HCT116 (cell line): ENCODE measurements at regions not wholly inside any gene's neighbourhood (a gene's known extent, or its start where the extent isn't known, plus 50 kb on each side); places are given as distances from the start of the nearest gene placed in this dataset.

Source experiments
- ATAC-seq: fragments of 200-7000 bp; cut with Tn5 transposase; 2 replicates; pipeline ENCODE4 v1.9.1; 2020; ENCODE audit warnings: mild to moderate bottlenecking, moderate library complexity
- BruUV-seq: library from RNA; stranded (reverse); fragments of 400-500 nt; replicated peaks from 2 replicates; lab custom pipeline; 2021; lab: Mats Ljungman, UMichigan
- CTCF ChIA-PET: fragments of 300-600 bp; sonication (Branson Sonifier 250); formaldehyde crosslinking; loops from one replicate; lab custom pipeline; 2021; ENCODE audit warnings: antibody characterized with exemption; lab: Charles Lee
- POLR2A ChIA-PET: fragments of 300-600, 350-600 bp; sonication (Branson Sonifier 250); formaldehyde crosslinking; loops from one replicate; lab custom pipeline; 2021; ENCODE audit warnings: antibody characterized with exemption; lab: Charles Lee
- RAD21 ChIA-PET, 2 experiments: fragments of 300-600 bp; sonication (Branson Sonifier 250); formaldehyde crosslinking; loops; one replicate each; lab custom pipeline; 2023; ENCODE audit warnings: low total read pairs in 2 of 2; ENCODE audit not compliant: uncharacterized antibody in 2 of 2, unreplicated experiment in 2 of 2, low non-redundant PET in 1 of 2; lab: Charles Lee
- DNase-seq: peaks from one replicate; pipeline ENCODE4 v3.0.0-alpha.2; 2010; ENCODE audit warnings: low read depth, low spot score
- H2AFZ ChIP-seq: fragments of 200-600 bp; shearing (Covaris generic), sonication (generic); 2 replicates; pipeline ENCODE4 v1.6.1; 2017; ENCODE audit warnings: low read depth, mixed run types, mixed read lengths, antibody characterized with exemption, low read length; ENCODE audit not compliant: poor library complexity, severe bottlenecking
- H3K27ac ChIP-seq: 2 replicates; pipeline ENCODE4 v1.5.1; 2012; ENCODE audit warnings: low read depth, low read length
- H3K27me3 ChIP-seq: fragments of 200-600 bp; sonication (generic); 2 replicates; pipeline ENCODE4 v1.6.1; 2016; ENCODE audit warnings: mixed run types, low read length, mixed read lengths; ENCODE audit not compliant: insufficient read depth
- H3K36me3 ChIP-seq, 2 experiments: fragments of 200-500 bp in 1 of 2; fragments of 200-600 bp in 1 of 2; sonication (Bioruptor generic) in 1 of 2; sonication (generic) in 1 of 2; 2 replicates each; pipeline versions ENCODE4 v1.5.1 to v1.6.1; 2014 to 2016; ENCODE audit warnings: low read length in 2 of 2, inconsistent platforms in 1 of 2, mixed read lengths in 1 of 2, mixed run types in 1 of 2; ENCODE audit not compliant: insufficient read depth in 2 of 2, control insufficient read depth in 1 of 2
- H3K4me1 ChIP-seq, 2 experiments: fragments of 200-600 bp in 1 of 2; sonication (generic) in 1 of 2; 2 replicates each; pipeline versions ENCODE4 v1.5.1 to v1.6.1; 2012 to 2017; ENCODE audit warnings: low read length in 2 of 2, inconsistent platforms in 1 of 2, mild to moderate bottlenecking in 1 of 2, mixed read lengths in 1 of 2, mixed run types in 1 of 2, moderate library complexity in 1 of 2; ENCODE audit not compliant: insufficient read depth in 2 of 2, control insufficient read depth in 1 of 2
- H3K4me2 ChIP-seq: fragments of 200-600 bp; sonication (generic); 2 replicates; pipeline ENCODE4 v1.6.1; 2017; ENCODE audit warnings: mixed run types, low read length, mixed read lengths
- H3K4me3 ChIP-seq, 2 experiments: fragments of 200-600 bp in 1 of 2; sonication (generic) in 1 of 2; replicated peaks in 1 of 2; 2 replicates each; pipeline ENCODE4 v1.5.1; 2011 to 2016; ENCODE audit warnings: low read length in 2 of 2, control low read depth in 1 of 2, low read depth in 1 of 2, mild to moderate bottlenecking in 1 of 2, mixed read lengths in 1 of 2, mixed run types in 1 of 2
- H3K79me2 ChIP-seq: fragments of 200-600 bp; sonication (generic); 2 replicates; pipeline ENCODE4 v1.6.1; 2017; ENCODE audit warnings: mild to moderate bottlenecking, mixed run types, low read length, moderate library complexity, mixed read lengths; ENCODE audit not compliant: insufficient read depth
- H3K9ac ChIP-seq: fragments of 200-600 bp; sonication (generic); 2 replicates; pipeline ENCODE4 v1.6.1; 2016; ENCODE audit warnings: low read length, mixed read lengths
- H3K9me2 ChIP-seq: fragments of 200-600 bp; sonication (generic), shearing (Covaris generic); 2 replicates; pipeline ENCODE4 v1.6.1; 2017; ENCODE audit warnings: mixed run types, mild to moderate bottlenecking, moderate library complexity; ENCODE audit not compliant: insufficient read depth
- H3K9me3 ChIP-seq, 2 experiments: fragments of 200-500 bp in 1 of 2; fragments of 200-600 bp in 1 of 2; sonication (Bioruptor generic) in 1 of 2; sonication (generic) in 1 of 2; 2 replicates each; pipeline ENCODE4 v1.6.1; 2014 to 2017; ENCODE audit warnings: low read length in 2 of 2, mixed read lengths in 2 of 2, inconsistent platforms in 1 of 2, low read depth in 1 of 2, mild to moderate bottlenecking in 1 of 2, mixed run types in 1 of 2, moderate library complexity in 1 of 2; ENCODE audit not compliant: control insufficient read depth in 1 of 2, insufficient read depth in 1 of 2
- H4K20me1 ChIP-seq: fragments of 200-600 bp; sonication (generic), shearing (Covaris generic); 2 replicates; pipeline ENCODE4 v1.6.1; 2017; ENCODE audit warnings: mixed run types, mild to moderate bottlenecking, moderate library complexity; ENCODE audit not compliant: insufficient read depth
- CEBPB ChIP-seq: IDR thresholded peaks from 2 replicates; pipeline ENCODE4 v1.6.1; 2012; ENCODE audit warnings: low read depth
- EGR1 ChIP-seq: IDR thresholded peaks from 2 replicates; pipeline ENCODE4 v1.6.1; 2012; ENCODE audit warnings: low read depth
- ELF1 ChIP-seq: IDR thresholded peaks from 2 replicates; pipeline ENCODE4 v1.6.1; 2012; ENCODE audit warnings: low read depth, borderline replicate concordance
- EZH2phosphoT487 ChIP-seq: fragments of 200-600 bp; IDR thresholded peaks from 2 replicates; pipeline ENCODE4 v1.6.1; 2018; ENCODE audit warnings: antibody characterized with exemption, borderline replicate concordance
- FOSL1 ChIP-seq: IDR thresholded peaks from 2 replicates; pipeline ENCODE4 v1.6.1; 2012; ENCODE audit warnings: low read depth
- JUND ChIP-seq: IDR thresholded peaks from 2 replicates; pipeline ENCODE4 v1.6.1; 2012
- MAX ChIP-seq: IDR thresholded peaks from 2 replicates; pipeline ENCODE4 v1.6.1; 2012
- POLR2A ChIP-seq: IDR thresholded peaks from 2 replicates; pipeline ENCODE4 v1.7.0; 2011; ENCODE audit warnings: borderline replicate concordance; ENCODE audit not compliant: insufficient read depth, insufficient read length; ENCODE audit errors: extremely low read depth
- POLR2AphosphoS5 ChIP-seq: IDR thresholded peaks from 2 replicates; pipeline ENCODE4 v1.6.1; 2011; ENCODE audit warnings: mild to moderate bottlenecking, low read depth, low read length, moderate library complexity
- RAD21 ChIP-seq: IDR thresholded peaks from 2 replicates; pipeline ENCODE4 v1.6.1; 2012; ENCODE audit warnings: low read depth, mild to moderate bottlenecking
- REST ChIP-seq: IDR thresholded peaks from 2 replicates; pipeline ENCODE4 v1.6.1; 2012; ENCODE audit warnings: low read depth
- SP1 ChIP-seq: IDR thresholded peaks from 2 replicates; pipeline ENCODE4 v1.6.1; 2012; ENCODE audit warnings: low read depth
- SRF ChIP-seq: IDR thresholded peaks from 2 replicates; pipeline ENCODE4 v1.6.1; 2012; ENCODE audit warnings: low read depth
- TCF7L2 ChIP-seq: IDR thresholded peaks from 2 replicates; pipeline ENCODE4 v1.7.0; 2011; ENCODE audit warnings: borderline replicate concordance, inconsistent platforms; ENCODE audit not compliant: insufficient read depth, insufficient read length; ENCODE audit errors: extremely low read depth
- ZFX ChIP-seq: fragments of 450-650 bp; IDR thresholded peaks from 2 replicates; pipeline ENCODE4 v1.6.1; 2017
- intact Hi-C: fragments of 100-400 bp; cut with micrococcal nuclease; formaldehyde crosslinking; loops from 2 replicates; pipeline ENCODE4 v1.10.0; 2022
- TF ChIP-seq, protein P1 (sequence below): IDR thresholded peaks from 2 replicates; pipeline ENCODE4 v1.6.1; 2012

- H3K9me3 ChIP-seq: no peaks in the 10 kb centered on the region
- ChIA-PET RAD21 (no interaction called here), CTCF (no interaction called here), POLR2A (no interaction called here)
- no peak overlapping the region for H3K4me3 ChIP-seq
- H3K9me2 ChIP-seq: no peaks in the 10 kb centered on the region
- H3K9ac ChIP-seq: no peak overlapping the region
- H3K79me2 ChIP-seq: no peaks in the 10 kb centered on the region
- no peaks in the 10 kb centered on the region for H4K20me1 ChIP-seq
- H3K36me3 ChIP-seq: no peaks in the 10 kb centered on the region
- no peak overlapping the region for H3K27ac ChIP-seq
- peaks cover 0 to 14% of the 10 kb centered on the region in 2 experiments; a peak in 3 of 4 replicates for H3K4me1 ChIP-seq
- no peaks in the 10 kb centered on the region for H3K27me3 ChIP-seq
- intact Hi-C loops: no loop called here
- H2AFZ ChIP-seq: peak overlapping the region; percentile 17
- no peak overlapping the region; the same call in 1 of the 2 replicates for H3K4me2 ChIP-seq
- TF ChIP-seq CEBPB: no peak
- TF ChIP-seq POLR2A: no peak
- no peak for TF ChIP-seq POLR2AphosphoS5
- TF ChIP-seq, all 23 proteins: peak for 0
- DNase-seq (no peak), ATAC-seq (peak; percentile 60)
- BruUV-seq: no TSS peak
These were observed 55.9 kb upstream of the MED13L start for GRCh38 chr12:116333402-116333801.

- Histone ChIP-seq H3K27ac (no peak overlapping the region), H3K9ac (no peak overlapping the region), H3K9me3 (no peaks in the 10 kb centered on the region), H4K20me1 (no peaks in the 10 kb centered on the region), H3K36me3 (no peaks in the 10 kb centered on the region), H3K4me2 (no peak overlapping the region), H3K27me3 (no peaks in the 10 kb centered on the region), H2AFZ (no peak overlapping the region), H3K4me3 (no peak overlapping the region), H3K9me2 (no peaks in the 10 kb centered on the region), H3K4me1 (peaks cover 0 to 14% of the 10 kb centered on the region in 2 experiments; a peak in 3 of 4 replicates), H3K79me2 (no peaks in the 10 kb centered on the region)
- no TSS peak for BruUV-seq
- ATAC-seq: no peak; the same call in 1 of the 2 replicates
- ChIA-PET POLR2A (no interaction called here), CTCF (no interaction called here), RAD21 (no interaction called here)
- intact Hi-C loops: no loop called here
- no peak for DNase-seq
- TF ChIP-seq REST (no peak), SRF (no peak), EGR1 (no peak), ELF1 (no peak), TCF7L2 (no peak), JUND (no peak), POLR2AphosphoS5 (no peak), EZH2phosphoT487 (no peak), FOSL1 (no peak), ZFX (no peak), RAD21 (no peak), SP1 (no peak), MAX (no peak), POLR2A (no peak)
- TF ChIP-seq, protein P1, sequence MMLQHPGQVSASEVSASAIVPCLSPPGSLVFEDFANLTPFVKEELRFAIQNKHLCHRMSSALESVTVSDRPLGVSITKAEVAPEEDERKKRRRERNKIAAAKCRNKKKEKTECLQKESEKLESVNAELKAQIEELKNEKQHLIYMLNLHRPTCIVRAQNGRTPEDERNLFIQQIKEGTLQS: no peak
These were observed 59.1 kb upstream of the MED13L start for GRCh38 chr12:116336542-116337065.
